HG02970 (cell line): ENCODE measurements at regions not wholly inside any gene's neighbourhood (a gene's known extent, or its start where the extent isn't known, plus 50 kb on each side); places are given as distances from the start of the nearest gene placed in this dataset.
"Not testable (repeated sequence)": the region's sequence is repeated elsewhere in the genome, so short reads cannot be mapped to it uniquely, and the experiment has no call there.

ENCODE experiments used
- ATAC-seq: cut with Tn5 transposase; IDR thresholded peaks from one replicate; pipeline ENCODE4 v1.9.1; 2021; ENCODE audit warnings: mild to moderate bottlenecking, moderate library complexity, moderate number of reproducible peaks; ENCODE audit not compliant: unreplicated experiment, low FRiP score

DNA sequence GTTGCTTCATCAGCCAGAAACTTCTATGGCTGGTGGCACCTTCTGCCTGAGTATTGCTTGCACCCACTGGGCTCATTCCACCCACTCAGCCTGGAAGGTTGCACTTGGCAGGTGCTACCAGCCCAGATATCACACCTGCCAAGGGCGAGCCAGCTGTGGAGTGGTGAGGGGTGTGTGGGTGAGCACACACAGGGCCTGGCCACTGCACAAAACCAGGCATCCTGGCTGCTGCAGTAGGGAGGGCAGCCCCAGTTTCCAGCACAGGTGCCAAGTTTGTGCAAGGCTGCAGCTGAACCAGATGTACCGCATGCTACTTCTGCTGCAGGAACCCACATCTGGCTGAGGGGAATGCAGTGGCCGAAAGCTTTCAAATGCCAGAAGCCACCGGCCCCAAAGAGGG, 1147.8 kb downstream of the FSCB start:
- no peak for ATAC-seq

GRCh38 chr14:43356979-43357545, 1150.0 kb downstream of the FSCB start:
- ATAC-seq, result no peak

DNA sequence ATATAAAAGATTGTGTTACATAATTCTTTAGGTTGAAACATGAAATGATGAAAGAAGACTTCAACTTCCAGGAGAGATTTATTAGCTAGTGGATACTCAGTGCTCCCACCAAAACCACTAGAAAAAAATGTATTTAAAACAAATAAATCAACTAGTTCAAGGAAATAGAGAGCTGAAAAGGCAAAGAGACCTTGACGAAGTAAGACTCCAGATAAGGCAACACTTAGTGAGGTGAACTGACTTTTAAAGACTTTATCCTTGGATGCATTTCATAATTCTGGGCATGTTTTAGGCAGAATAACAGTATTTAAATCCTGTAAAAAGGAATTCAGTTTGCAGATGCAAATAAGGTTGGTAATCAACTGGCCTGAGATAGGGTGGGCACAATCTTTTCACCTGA, 1150.7 kb downstream of the FSCB start:
- no peak for ATAC-seq

GRCh38 chr14:43341921-43342320, 1165.2 kb downstream of the FSCB start:
- ATAC-seq, result no peak

- no peak for ATAC-seq
Measured at GRCh38 chr14:43338713-43339112, 1168.4 kb downstream of the FSCB start.

DNA sequence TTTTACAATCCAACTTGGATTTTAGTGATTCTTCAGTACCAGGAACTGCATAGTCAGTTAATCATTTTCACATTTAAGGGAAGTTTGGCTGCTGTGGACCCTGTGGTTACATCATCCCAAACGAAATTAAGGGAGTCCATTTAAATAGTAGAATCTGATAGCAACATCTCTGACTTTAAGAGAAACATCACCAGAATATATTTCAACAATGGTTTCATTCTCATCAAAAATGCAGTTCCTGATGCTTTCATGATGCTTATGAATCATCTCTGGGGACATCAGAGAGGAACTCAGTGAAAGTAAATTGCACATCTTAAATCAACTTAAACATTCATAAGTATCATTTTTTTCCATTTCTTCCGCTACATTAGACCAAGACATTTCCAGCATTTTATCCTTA, 1170.7 kb downstream of the FSCB start:
- no peak for ATAC-seq

GRCh38 chr14:43326501-43327407, 1180.3 kb downstream of the FSCB start:
- not testable (repeated sequence) for ATAC-seq

DNA sequence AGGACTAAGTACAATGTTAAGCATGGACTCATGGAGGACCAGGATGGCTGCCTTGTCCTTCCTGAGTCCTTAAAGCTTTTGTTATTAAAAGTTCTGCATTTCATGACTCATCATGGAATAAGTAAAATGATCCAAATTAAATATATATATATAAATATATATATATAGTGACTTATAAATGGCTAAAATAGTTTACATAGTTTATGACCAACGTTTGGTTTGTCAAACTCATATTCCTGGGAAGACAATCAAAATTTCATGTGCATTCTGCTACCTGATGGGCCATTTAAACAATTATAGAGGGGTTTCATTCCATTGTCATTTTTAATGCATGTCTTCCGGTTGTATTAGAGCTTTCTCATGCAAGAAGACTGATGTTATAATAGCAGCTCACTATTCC, 1190.7 kb downstream of the FSCB start:
- no peak for ATAC-seq

DNA sequence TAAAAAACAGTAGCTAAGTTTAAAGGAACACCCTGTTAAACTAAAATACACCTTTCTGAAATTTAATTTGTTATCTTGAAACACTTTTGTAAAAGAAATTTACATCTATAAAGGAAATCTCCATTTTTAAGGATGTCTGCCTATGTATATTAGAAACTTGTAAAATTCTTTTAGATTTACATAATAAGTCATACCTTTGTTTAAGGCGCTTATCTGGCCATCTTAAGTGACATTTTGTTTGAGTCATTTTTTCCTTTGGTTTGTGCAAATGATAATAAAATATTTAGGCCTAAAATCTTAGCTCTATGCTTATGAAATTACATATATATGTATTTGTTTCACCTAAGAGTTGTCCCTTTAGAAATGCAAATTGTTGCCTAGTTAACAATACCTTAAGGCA, 1193.4 kb downstream of the FSCB start:
- no peak for ATAC-seq

GRCh38 chr14:43308421-43309110, 1198.5 kb downstream of the FSCB start:
- no peak for ATAC-seq

DNA sequence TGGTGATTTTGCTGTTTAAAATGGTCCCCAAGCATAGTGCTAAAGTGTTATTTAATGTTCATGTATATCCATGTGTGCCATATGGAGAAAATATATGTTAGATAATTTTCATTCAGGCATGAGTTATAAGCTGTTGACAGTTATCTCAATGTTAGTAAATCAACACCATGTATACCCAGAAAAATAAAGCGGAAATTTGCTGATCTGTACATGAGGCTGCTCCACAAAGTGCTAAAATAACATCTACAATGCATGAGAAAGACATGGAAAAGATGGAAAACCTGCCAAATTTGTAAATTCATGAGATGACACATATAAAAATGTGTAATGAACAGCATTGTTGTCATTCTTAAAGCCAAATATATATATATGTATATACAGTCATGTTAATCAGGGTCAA, 1199.2 kb downstream of the FSCB start:
- no peak for ATAC-seq

- no peak for ATAC-seq
Measured at GRCh38 chr14:43306053-43306452, 1201.0 kb downstream of the FSCB start.

- no peak for ATAC-seq
Measured at GRCh38 chr14:43297794-43298193, 1209.3 kb downstream of the FSCB start.

DNA sequence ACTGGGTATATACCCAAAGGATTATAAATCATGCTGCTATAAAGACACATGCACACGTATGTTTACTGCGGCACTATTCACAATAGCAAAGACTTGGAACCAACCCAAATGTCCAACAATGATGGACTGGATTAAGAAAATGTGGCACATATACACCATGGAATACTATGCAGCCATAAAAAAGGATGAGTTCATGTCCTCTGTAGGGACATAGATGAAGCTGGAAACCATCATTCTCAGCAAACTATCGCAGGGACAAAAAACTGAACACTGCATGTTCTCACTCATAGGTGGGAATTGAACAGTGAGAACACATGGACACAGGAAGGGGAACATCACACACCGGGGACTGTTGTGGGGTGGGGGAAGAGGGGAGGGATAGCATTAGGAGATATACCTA, 1211.0 kb downstream of the FSCB start:
- not testable (repeated sequence) for ATAC-seq

GRCh38 chr14:43285575-43285974, 1221.5 kb downstream of the FSCB start:
- ATAC-seq, result no peak

DNA sequence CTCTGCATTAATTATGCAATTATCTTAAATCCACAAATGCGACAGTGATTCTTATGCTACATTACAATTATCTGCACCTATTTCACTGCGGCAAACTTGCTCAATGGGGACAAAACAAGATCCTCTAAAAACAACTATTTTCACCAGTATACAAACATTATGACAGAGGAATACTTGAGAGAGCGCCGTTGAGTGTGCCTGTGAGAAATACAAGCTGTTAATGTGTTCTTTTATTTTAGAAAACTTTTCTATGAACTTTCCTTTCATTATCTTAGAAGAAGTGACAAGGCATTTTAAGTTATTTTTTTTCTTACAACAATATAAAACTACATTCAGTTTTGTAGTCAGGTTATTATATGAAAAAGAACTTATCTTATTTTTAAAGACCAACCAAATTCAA, 1247.0 kb downstream of the FSCB start:
- ATAC-seq, result no peak

DNA sequence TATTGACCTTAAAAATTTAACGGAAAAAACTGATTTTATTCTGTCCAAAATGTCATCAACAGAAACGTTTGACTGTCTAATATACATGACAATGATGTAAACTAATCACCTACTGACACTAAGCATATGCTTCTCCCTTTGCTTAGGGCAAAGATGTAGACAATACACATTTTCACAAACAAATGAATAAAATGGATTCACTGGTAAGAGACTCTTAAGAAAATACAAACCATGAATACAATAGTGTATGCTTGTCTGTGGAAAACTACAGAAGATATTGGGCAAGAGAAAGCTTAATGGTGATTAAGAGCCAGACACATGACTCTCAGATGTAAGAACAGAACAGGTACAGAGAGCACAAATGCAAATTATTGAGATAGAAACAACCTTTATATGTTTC, 1248.7 kb downstream of the FSCB start:
- ATAC-seq, result no peak

DNA sequence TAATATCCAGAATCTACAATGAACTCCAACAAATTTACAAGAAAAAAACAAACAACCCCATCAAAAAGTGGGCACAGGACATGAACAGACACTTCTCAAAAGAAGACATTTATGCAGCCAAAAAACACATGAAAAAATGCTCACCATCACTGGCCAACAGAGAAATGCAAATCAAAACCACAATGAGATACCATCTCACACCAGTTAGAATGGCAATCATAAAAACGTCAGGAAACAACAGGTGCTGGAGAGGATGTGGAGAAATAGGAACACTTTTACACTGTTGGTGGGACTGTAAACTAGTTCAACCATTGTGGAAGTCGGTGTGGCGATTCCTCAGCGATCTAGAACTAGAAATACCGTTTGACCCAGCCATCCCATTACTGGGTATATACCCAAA, 1250.1 kb downstream of the FSCB start:
- not testable (repeated sequence) for ATAC-seq

GRCh38 chr14:43252866-43253265, 1254.2 kb downstream of the FSCB start:
- ATAC-seq, result no peak

DNA sequence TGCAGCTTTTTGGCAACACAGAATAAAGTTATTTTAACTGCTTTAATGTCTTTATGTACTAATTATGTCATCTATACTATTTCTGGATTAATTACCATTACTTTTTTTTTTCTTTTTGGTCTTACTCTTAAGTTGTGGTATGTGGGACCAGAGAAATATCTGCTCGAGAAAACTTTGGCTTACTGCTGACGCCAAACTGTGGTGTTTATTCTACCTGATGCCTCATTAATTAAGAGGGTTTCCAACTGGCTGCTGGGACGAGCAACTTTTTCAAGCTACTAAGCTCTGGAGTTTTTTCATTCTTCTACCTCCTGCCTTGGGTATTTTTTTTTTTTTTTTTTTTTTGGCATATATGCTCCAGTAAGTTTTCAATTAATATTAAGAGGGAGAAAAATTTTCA, 1257.5 kb downstream of the FSCB start:
- ATAC-seq, result no peak

- no peak for ATAC-seq
Measured at GRCh38 chr14:43249116-43249515, 1258.0 kb downstream of the FSCB start.

DNA sequence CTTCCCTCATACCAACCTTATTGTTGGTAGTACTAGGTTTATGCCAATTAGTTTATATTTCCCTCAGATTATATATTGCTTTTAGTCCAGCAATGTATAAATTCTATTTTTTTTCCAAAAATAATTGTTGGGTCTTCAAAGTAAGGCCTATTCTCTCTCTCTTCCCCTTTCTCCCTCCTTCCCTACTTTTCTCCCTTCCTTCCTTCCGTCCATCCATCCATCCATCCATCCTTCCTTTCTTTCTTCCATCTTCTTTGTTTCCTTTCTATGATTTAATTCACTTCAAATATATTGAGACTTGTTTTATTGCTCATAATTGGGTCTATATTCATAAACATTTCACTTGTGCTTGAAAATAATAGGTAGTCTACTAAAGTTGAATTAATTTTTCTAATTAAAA, 1259.2 kb downstream of the FSCB start:
- no peak for ATAC-seq
